KMS-11 (cell line): ENCODE measurements at regions not wholly inside any gene's neighbourhood (a gene's known extent, or its start where the extent isn't known, plus 50 kb on each side); places are given as distances from the start of the nearest gene placed in this dataset.

Source experiments
- H2AFZ ChIP-seq: fragments of 200-600 bp; sonication (generic); 2 replicates; pipeline ENCODE4 v1.6.1; 2016; ENCODE audit warnings: antibody characterized with exemption, mixed run types, low read depth
- H3K27ac ChIP-seq: fragments of 200-600 bp; sonication (generic); 2 replicates; pipeline ENCODE4 v1.6.1; 2016; ENCODE audit warnings: mild to moderate bottlenecking, mixed run types
- H3K27me3 ChIP-seq: fragments of 200-600 bp; sonication (generic); 2 replicates; pipeline ENCODE4 v1.6.1; 2017; ENCODE audit warnings: mild to moderate bottlenecking, low read depth, mixed run types, moderate library complexity; ENCODE audit not compliant: insufficient read depth
- H3K36me3 ChIP-seq: fragments of 200-600 bp; sonication (generic); 2 replicates; pipeline ENCODE4 v1.6.1; 2017; ENCODE audit warnings: mild to moderate bottlenecking, mixed run types; ENCODE audit not compliant: insufficient read depth
- H3K4me1 ChIP-seq: fragments of 200-600 bp; sonication (generic); 2 replicates; pipeline ENCODE4 v1.6.1; 2016; ENCODE audit warnings: mild to moderate bottlenecking, low read depth, mixed run types; ENCODE audit not compliant: poor library complexity, severe bottlenecking
- H3K4me2 ChIP-seq: fragments of 200-600 bp; sonication (generic); 2 replicates; pipeline ENCODE4 v1.7.0; 2016; ENCODE audit warnings: mild to moderate bottlenecking, mixed run types
- H3K4me3 ChIP-seq: fragments of 200-600 bp; sonication (generic); IDR thresholded peaks from 2 replicates; pipeline ENCODE4 v1.6.1; 2017; ENCODE audit warnings: low read depth, low read length, mixed read lengths; ENCODE audit not compliant: insufficient read depth
- H3K79me2 ChIP-seq: fragments of 200-600 bp; sonication (generic); 2 replicates; pipeline ENCODE4 v1.6.1; 2016; ENCODE audit warnings: low read depth, mixed run types; ENCODE audit not compliant: insufficient read depth
- H3K9ac ChIP-seq: fragments of 200-600 bp; sonication (generic); 2 replicates; pipeline ENCODE4 v1.6.1; 2016; ENCODE audit warnings: mild to moderate bottlenecking, mixed run types
- H4K20me1 ChIP-seq: fragments of 200-600 bp; sonication (generic); 2 replicates; pipeline ENCODE4 v1.6.1; 2016; ENCODE audit warnings: mild to moderate bottlenecking, mixed run types; ENCODE audit not compliant: insufficient read depth
- TF ChIP-seq, protein P1 (sequence below): fragments of 200-600 bp; sonication (generic); conservative IDR thresholded peaks from 2 replicates; pipeline ENCODE4 v1.6.1; 2017; ENCODE audit warnings: low read depth, mild to moderate bottlenecking, antibody characterized with exemption, low read length, moderate library complexity, mixed read lengths

DNA sequence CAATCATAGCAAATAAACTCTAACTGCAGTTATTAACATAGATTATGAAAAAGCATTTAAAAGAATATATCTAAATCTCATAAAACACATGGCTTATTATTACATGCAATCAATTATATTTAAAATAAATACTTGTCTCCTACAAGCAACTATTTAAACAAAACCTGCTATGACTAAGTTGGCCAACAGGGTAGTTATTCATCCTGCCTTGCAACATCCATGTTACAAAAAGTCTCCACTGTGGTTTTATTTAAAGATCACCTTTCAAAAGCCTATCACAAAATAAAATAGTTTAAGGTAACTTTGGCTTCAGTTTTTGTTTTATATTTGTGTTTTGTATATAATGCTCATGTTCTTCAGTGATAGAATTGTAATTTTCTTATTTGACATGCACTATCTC, 1127.0 kb upstream of the MAP3K7 start:
- no peaks in the 10 kb centered on the region for H4K20me1 ChIP-seq
- TF ChIP-seq, protein P1, sequence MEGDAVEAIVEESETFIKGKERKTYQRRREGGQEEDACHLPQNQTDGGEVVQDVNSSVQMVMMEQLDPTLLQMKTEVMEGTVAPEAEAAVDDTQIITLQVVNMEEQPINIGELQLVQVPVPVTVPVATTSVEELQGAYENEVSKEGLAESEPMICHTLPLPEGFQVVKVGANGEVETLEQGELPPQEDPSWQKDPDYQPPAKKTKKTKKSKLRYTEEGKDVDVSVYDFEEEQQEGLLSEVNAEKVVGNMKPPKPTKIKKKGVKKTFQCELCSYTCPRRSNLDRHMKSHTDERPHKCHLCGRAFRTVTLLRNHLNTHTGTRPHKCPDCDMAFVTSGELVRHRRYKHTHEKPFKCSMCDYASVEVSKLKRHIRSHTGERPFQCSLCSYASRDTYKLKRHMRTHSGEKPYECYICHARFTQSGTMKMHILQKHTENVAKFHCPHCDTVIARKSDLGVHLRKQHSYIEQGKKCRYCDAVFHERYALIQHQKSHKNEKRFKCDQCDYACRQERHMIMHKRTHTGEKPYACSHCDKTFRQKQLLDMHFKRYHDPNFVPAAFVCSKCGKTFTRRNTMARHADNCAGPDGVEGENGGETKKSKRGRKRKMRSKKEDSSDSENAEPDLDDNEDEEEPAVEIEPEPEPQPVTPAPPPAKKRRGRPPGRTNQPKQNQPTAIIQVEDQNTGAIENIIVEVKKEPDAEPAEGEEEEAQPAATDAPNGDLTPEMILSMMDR = no peak
- H3K4me3 ChIP-seq = no peak overlapping the region
- H3K79me2 ChIP-seq = no peaks in the 10 kb centered on the region
- no peaks in the 10 kb centered on the region for H3K36me3 ChIP-seq
- no peak overlapping the region for H3K9ac ChIP-seq
- H2AFZ ChIP-seq = no peak overlapping the region
- no peak overlapping the region for H3K4me2 ChIP-seq
- H3K4me1 ChIP-seq = peaks cover 17% of the 10 kb centered on the region
- H3K27ac ChIP-seq = no peak overlapping the region
- no peaks in the 10 kb centered on the region for H3K27me3 ChIP-seq

DNA sequence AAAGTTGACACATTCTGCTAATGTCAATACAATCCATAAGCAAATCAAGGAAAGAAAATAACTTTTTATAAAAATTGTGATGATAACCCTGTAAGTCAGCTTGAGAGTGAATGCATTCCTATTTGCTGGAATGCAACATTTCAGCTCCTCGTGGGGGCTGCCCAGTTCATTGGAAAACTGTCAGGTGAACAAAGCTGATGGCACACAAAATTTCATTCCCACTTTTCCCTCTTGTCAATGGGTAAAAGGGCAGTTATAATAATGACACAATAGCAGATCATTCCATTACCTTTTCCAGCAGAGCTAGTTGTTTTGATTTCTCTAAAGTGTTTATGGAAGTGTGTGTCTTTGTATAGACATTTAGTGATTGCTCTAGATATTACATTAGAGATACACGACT, 1124.6 kb upstream of the MAP3K7 start:
- Histone ChIP-seq H3K27ac (no peak overlapping the region), H3K79me2 (no peaks in the 10 kb centered on the region), H3K4me1 (no peaks in the 10 kb centered on the region), H3K36me3 (no peaks in the 10 kb centered on the region), H3K9ac (no peak overlapping the region), H3K27me3 (no peaks in the 10 kb centered on the region), H3K4me2 (no peak overlapping the region), H4K20me1 (no peaks in the 10 kb centered on the region), H2AFZ (no peak overlapping the region), H3K4me3 (no peak overlapping the region)
- TF ChIP-seq, protein P1 = no peak

DNA sequence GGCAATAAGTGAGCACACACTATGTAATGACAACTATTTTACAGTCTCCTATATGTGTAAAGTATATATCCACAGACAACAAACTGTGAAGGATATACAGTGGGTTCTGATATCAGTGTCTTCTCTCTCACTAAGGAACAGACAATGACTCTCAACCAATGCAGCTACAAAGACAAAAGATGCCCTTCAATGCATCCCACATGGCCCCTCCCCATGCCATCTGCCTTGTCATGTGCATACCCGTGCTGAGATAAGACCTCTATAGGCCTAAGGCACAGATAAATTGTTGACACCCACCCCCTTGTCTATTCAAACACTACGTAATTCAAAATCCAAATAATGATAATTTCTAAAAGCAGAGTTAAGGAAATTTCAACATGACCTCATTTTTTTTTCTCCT, 1123.5 kb upstream of the MAP3K7 start:
- no peak overlapping the region for H2AFZ ChIP-seq
- H3K27ac ChIP-seq = no peak overlapping the region
- TF ChIP-seq, protein P1 = no peak
- no peaks in the 10 kb centered on the region for H3K27me3 ChIP-seq
- no peaks in the 10 kb centered on the region for H3K4me1 ChIP-seq
- H3K4me2 ChIP-seq = no peak overlapping the region
- H3K79me2 ChIP-seq = no peaks in the 10 kb centered on the region
- no peaks in the 10 kb centered on the region for H4K20me1 ChIP-seq
- no peak overlapping the region for H3K9ac ChIP-seq
- no peaks in the 10 kb centered on the region for H3K36me3 ChIP-seq
- no peak overlapping the region for H3K4me3 ChIP-seq

DNA sequence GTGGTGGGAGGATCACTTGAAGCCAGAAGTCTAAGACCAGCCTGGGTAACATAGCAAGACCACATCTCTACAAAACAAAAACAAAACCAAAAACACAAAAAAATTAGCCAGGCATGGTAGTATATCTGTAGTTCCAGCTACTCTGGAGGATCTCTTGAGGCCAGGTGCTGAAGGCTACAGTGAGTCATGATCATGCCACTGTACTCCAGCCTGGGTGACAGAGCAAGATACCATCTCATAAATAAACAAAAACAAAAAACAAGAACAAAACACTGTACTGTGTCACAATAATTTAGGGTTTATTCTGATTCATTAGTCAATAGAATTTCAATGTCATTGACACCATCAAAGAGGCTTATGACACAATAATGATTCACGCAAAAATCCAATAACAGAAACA, 1121.7 kb upstream of the MAP3K7 start:
- Histone ChIP-seq H3K79me2 (no peaks in the 10 kb centered on the region), H3K4me2 (no peak overlapping the region), H2AFZ (no peak overlapping the region), H3K27ac (no peak overlapping the region), H3K9ac (no peak overlapping the region), H3K4me1 (no peaks in the 10 kb centered on the region), H3K36me3 (no peaks in the 10 kb centered on the region), H4K20me1 (no peaks in the 10 kb centered on the region), H3K4me3 (no peak overlapping the region), H3K27me3 (no peaks in the 10 kb centered on the region)
- TF ChIP-seq, protein P1 = no peak

DNA sequence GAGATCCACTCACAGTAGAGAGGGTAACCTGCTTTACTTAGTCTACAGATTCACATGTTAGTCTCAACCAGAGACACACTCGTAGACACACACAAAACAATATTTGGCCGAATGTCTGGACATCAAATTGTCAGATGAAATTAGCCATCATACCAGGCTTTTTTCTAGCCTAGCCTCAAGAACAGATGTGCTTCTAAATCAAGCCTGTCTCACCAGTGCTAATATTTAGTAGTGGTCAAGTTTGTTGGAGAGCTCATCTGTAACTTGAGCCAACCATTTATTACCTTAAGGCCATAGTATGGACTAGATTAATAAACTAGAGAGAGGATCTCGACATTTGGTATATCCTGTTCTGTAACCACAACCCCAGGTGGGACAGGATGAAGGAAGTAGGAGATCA, 1118.8 kb upstream of the MAP3K7 start:
- H3K4me2 ChIP-seq = no peak overlapping the region
- no peak overlapping the region for H3K4me3 ChIP-seq
- no peaks in the 10 kb centered on the region for H4K20me1 ChIP-seq
- no peak overlapping the region for H3K27ac ChIP-seq
- H3K9ac ChIP-seq = no peak overlapping the region
- H3K36me3 ChIP-seq = no peaks in the 10 kb centered on the region
- no peak overlapping the region for H2AFZ ChIP-seq
- H3K4me1 ChIP-seq = no peaks in the 10 kb centered on the region
- H3K27me3 ChIP-seq = no peaks in the 10 kb centered on the region
- H3K79me2 ChIP-seq = no peaks in the 10 kb centered on the region
- TF ChIP-seq, protein P1 = no peak
